SK-N-MC (cell line): ENCODE measurements at regions not wholly inside any gene's neighbourhood (a gene's known extent, or its start where the extent isn't known, plus 50 kb on each side); places are given as distances from the start of the nearest gene placed in this dataset.

Experiments
- EZH2 ChIP-seq: fragments of 200-600 bp; sonication (generic); IDR thresholded peaks from one replicate; pipeline ENCODE4 v1.6.1; 2017; ENCODE audit warnings: antibody characterized with exemption
- FOXP2 ChIP-seq: optimal IDR thresholded peaks from 2 replicates; pipeline ENCODE3; 2011; ENCODE audit warnings: mild to moderate bottlenecking, moderate library complexity; ENCODE audit not compliant: insufficient read depth; ENCODE audit errors: extremely low read length, control extremely low read depth
- POLR2AphosphoS5 ChIP-seq: IDR thresholded peaks from 2 replicates; pipeline ENCODE4 v1.6.1; 2012; ENCODE audit warnings: mild to moderate bottlenecking, low read depth, low read length, borderline replicate concordance

DNA sequence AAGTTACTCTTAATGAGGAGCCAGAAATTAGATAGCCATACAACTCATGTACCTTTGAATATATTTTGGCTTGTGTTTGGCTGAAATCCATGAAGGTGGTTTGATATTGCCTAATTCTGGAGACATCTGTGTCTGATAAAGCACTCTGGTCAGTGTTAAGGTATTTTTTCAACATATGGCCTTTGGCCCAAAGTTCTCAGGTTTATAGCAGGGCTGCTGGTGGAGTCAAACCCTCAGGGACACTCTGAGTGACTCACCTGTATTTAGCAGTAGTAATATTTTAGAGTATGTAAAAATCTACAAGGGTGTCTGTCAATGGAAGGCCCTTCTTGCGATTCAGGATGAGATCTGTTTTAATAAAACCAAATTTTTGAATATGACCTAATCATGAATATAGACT is 666.5 kb downstream of the SLC4A3 start:
- TF ChIP-seq FOXP2, result no peak
- TF ChIP-seq POLR2AphosphoS5, result no peak
- no peak for TF ChIP-seq EZH2
